HG02588 (cell line): ENCODE measurements at regions not wholly inside any gene's neighbourhood (a gene's known extent, or its start where the extent isn't known, plus 50 kb on each side); places are given as distances from the start of the nearest gene placed in this dataset.

Source experiments
- ATAC-seq: cut with Tn5 transposase; IDR thresholded peaks from one replicate; pipeline ENCODE4 v1.9.1; 2021; ENCODE audit warnings: mild to moderate bottlenecking, moderate library complexity; ENCODE audit not compliant: unreplicated experiment

DNA sequence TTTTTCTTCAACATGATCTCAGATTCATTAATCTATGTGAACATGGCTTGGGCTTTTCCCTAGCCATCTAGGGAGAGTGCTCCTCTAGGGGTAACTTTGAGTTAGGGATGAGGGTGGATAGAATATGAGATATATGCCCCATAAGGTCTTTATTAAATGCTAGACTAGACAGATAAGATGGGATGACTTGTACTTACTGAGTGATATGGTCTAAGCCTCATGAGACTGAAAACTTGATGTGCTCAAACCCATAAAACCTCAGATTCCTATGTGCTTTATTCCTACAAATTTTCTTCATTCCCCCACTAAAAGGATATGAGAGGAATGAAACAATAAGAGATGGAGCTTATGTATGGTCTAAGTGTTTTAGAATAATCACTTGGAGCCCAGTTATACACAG lies 386.6 kb downstream of the YTHDC2 start:
- no peak for ATAC-seq

DNA sequence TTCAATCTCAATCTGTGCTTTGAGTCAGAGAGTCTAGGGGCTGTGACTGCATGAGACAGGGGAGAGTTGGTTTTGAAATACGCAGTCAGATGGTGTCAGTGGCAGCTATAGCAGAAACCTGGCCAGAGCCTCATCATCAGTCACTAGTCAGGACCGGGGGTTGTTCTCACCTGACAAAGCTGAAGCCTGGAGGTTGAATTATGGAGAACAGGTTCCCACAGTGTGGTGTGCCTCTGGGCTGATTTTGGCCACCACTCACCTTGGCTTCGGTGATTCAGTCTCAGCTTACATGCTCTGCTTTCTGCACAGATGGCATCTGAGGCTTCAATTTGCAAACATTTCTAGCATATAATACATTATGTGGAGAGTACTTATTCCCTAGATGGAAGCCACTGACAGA lies 387.3 kb downstream of the YTHDC2 start:
- ATAC-seq, result no peak

DNA sequence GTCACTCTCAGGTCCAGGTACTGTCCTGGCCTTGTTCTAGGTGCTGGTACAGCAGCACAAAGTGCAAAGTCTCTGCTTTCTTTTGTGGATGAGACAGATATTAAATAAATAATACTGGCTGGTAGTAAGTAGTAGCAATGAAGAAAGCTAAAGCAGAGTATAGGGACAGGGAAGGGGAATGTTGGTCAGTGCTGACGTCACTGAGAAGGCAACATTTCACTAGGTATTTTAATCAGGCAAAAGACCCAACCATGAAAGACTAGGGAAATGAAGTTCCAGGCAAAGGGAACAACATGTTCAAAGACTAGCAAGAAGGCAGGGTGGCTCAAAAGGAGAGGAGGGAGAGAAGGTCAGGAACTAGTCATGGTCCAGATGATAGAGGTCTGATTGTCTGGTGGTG lies 388.2 kb downstream of the YTHDC2 start:
- ATAC-seq, result no peak

DNA sequence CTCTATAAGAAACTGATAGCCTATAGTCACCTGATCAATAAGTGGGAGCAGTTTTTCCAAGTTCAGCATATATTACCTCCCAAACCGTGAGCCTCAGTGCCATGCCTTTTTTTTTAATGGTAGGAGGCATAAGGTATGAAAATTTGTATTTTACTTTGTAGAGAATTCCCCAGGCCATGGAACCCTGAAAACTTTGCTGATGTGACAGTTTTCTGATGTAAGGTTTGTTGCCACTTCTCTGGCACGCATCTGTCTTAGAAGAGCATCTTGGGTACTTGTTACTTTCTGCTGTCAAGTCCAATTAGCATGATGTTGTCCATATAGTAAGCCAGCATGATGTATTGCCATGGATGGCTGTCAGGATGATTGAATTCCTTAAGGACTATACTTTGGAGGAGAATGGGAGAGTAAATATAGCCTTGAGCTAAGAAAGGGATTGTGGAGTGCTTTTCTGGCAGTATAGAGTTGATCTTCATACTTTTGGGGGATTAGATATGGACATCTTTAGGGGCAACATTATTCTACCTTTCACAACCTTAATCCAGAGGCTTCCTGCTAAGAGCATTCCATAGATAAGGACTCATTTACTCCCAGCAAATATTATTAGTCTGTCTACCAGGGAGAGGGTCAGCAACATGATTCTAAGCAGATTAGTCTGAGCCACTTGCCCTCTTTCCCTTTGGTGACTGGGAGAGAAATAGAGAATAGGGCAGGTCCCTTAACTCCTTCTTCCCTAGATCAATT lies 389.6 kb downstream of the YTHDC2 start:
- ATAC-seq, result no peak

DNA sequence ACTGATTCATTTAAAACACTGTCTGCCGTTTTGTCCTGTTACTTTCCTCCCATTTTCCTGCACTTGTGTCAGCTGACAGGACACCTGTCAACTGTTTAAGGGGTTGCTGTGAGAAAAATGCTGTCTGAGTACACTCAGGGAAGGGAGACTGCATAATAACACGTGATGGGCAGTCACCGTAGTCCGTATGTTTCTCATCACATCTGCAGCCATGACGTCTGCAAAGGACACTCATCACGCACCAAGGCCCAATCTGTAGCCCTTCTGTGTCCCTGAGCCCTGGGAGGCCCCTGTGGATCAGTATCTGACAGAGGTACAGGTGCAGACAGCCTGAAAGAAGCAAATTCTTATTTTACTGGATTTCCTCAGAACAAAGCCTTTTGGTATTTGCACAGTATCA lies 396.3 kb downstream of the YTHDC2 start:
- ATAC-seq, result no peak

DNA sequence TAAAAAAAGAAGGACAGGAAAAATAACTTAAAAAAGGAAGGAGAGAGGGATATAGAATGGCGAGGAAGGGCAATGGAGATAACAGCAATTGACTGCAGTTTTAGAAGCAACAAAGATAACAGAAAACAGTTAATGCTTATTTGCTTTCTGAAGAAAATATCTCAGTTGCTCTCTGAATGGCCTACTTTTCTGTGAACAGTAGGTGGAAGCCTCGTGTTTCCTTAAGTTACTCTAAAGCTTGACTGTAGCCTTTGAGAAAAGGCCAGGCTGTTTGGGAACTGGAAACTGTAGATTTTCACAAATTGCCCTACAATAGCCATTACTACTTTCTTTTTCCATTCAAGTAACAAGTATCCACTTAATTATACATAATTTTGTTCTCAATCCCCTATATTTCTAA lies 404.5 kb downstream of the YTHDC2 start:
- no peak for ATAC-seq

DNA sequence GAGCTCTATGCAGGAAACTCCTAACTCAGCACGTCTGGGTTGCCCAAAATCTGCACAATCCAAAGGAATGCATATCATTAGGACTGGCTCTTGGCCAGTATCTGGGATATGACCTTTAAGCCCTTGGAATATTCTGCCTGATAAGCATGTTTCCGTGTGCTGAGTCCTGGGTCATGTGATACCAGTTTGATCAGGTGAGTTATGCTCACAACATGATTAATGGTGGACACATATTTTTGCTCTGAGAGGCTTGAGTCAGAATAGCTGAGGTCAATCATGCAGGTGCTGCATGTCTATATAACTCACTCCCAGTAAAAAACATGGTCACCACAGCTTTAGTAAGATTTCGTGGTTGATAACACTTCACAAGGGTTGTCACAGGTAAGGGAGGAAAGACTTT lies 408.8 kb downstream of the YTHDC2 start:
- ATAC-seq, result no peak

DNA sequence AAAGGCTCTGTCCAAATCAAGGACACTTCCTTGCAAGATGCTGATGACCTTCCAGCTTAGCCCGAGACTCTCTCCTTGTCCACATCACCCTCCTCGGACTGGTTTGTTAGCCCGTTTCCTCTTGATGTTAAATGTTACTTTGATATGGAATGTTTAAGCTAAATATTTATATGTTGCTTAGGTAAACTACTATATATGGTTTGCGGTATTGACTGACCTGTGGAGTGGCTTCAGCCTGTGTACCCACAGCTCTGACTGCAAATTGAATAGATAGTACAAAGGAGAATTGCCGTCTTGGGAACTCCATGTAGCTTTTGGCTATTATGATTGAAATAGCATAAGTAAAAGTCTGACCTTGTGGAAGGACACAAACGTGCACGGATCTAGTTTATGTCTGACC lies 422.0 kb downstream of the YTHDC2 start:
- no peak for ATAC-seq

DNA sequence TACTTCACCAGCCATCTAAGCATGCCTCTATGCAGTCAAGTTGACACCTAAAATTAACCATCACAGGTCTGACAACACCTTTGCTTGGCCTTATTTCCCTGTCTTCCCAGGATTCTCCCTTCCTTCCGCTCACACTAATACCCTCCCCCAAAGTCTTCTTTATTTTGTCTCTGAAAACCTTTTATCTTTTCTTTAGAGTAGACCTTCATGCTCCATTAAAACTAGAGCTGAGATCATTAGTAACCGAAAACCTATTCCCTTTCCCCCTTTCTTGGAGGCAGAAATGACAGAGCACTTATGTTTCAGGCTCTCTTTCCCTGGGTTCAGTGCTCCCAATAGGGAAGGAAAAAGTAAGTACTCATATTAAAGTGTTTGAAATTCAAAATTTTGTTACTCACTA lies 423.8 kb downstream of the YTHDC2 start:
- no peak for ATAC-seq

DNA sequence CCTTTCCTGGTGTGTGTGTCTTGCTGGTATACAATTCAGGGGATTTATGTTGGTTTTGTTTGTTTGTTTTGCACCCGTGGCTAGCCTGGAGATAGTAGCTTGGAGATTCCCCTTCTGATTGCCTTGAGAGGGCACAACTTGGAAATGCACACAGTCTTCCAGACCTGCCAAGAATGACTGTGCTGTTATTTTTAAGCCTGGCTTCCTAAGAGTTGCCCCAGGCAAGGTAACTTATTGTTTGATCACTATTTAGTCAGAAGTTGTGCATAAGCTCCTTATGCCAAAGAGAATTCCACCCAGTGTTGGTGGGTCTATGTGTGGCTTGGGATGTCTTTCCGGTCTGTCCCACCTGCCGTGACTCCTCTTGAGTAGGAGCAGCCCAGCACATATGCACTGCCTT lies 421.9 kb upstream of the KCNN2 start:
- no peak for ATAC-seq

DNA sequence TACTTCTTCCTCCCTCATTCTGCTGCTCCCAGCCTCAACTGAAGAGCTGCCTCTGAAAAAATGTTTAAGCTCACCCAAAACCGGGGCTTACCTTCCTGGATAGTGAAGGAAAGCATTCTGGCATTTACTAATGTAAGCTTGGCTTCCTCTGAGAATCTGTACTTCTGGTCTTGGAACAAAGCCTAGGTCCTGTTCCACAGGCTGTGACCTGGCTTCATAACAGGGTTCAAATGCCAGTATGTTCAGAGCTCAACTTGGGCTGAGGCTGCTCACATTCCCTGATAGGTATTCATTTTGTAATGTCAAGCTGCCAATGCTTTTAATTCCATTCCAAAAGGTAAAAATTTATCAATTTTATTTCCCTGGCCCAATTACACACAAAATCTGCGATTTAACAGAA lies 411.7 kb upstream of the KCNN2 start:
- no peak for ATAC-seq

DNA sequence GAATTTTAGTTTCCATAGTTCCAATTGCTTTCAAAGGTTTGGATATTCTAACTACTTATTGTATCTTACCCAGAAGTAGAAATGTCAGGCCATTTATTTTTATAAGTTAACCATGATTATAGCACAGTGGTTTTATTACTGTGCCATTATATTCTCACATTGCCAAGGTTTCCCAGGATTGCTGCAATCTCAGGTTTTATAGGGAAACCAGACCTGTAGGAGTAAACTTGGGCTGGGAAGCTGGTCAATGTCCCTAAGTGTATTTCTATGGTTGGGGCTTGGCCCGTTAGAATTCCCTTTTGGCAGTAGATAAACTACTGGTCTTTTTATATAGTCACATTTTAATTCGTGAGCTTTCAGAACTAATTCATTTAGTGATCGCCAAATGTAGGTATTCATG lies 396.6 kb upstream of the KCNN2 start:
- no peak for ATAC-seq

DNA sequence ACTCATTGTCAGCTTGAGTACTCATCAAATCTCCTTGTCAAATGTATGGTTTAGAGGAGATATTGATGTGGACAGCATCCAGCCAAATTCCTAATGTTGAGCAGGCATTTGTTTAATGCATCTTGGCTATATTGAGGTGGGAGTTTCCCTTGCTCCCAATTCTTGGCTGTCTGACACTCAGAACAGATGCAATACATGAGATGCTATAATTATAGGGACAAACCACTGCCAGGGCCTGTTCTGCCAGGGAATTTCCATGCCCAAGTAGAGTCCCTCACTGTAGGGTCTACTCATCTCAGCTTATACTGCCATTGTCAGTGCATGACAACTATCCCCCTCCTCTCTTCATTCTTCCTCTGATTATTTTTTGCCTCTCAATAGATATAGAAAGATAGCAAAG lies 392.0 kb upstream of the KCNN2 start:
- ATAC-seq, result no peak

DNA sequence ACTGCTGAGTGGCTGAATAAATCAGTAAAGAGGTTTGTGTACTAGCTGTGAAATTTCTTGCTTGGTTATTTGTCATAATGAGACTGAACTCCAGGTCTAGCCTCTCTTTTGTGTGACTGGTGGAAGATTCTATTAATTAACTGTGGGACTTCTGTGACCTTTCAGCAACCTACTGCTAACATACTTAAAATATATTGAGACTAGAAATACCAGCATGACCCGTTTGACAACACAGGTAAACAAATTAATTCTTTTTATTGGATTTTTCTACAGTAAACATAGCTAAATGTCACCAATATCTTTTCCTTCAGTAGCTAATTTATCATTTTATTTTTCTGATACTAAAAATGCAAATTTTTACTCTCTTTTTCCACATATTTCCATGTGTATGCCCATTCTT lies 390.4 kb upstream of the KCNN2 start:
- ATAC-seq, result no peak

DNA sequence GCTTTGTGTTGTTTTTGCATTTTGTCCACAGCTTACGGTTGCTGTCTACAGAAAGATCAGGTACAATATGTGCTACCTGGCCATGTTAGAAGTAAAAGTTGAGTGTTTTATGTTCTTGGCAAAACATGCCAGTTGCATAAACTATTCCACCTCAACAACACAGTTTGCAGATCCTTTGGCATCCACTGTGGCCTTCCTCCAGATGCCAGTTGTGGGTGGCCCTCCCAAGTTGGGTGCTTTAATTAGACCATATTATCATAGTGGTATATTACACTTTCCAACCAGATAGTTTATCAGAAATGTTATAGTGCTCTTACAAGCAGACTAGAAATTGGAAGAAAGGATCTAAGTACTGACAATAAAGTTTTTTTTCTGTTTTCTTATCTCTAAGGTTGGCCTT lies 386.9 kb upstream of the KCNN2 start:
- ATAC-seq, result no peak

DNA sequence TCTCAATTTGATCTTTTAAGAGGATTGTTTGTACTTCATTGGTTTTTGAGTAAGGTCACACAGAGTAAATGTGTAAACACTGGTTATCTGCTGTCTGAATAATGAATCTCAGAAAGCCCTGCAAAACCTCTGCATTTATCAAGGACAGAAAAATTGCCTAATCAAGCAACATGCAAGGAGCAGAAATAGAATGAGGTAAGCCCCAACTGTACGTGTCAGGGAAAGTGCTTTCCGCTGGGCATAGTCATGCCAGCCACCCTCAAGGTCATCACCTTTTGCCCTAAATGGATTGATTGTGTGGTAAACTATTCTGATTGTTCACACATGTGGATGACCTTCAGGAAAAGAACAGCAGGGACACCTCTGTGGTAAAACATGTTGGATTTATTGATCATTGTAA lies 376.9 kb upstream of the KCNN2 start:
- ATAC-seq, result no peak

DNA sequence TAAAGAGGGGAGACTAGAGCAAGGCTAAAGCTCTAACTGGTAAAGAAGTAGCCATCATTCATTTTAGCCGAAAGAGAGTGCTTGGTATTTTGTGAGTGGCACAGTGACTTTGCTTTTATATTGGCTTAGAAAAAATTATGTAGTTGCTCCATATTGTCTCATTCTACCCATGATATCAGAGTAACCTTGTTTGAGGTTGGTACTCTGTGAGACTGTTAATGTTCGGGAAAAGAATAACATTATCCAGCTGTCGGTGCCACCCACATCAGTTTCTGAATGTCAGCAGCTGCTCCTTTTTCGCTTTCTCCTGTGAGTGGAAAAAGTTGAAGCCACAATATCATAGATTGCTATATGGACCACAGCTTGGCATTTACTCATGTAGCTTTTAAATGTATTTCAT lies 376.4 kb upstream of the KCNN2 start:
- no peak for ATAC-seq

DNA sequence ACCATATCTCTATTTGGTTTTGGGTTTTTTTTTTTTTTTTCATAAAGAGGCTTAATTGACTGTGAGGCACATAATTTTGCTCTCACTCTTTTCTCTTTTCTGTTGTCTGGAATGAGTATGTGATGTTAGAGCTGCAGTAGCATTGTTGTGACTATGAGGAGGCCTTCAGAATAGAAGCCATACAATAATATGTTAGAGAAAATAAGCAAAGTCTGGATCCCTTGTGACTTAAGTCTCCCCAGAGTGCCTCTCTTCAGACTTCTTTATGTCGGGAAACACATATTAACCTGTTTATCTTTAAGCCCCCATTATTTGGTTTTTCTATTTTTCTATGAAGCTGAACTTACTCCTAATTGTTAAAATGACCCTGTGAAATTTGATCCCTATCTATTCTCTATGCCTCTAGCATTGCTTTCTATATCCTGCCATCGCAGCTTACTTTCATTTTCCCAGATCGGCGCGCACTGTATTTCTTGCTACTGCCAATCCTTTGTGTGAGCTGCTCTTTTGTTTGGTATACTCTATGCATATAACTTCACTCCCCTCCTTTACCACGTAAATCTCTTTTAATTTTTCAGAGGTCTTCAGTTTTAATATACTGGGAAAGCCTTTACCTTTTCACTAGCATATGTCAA lies 372.5 kb upstream of the KCNN2 start:
- no peak for ATAC-seq

DNA sequence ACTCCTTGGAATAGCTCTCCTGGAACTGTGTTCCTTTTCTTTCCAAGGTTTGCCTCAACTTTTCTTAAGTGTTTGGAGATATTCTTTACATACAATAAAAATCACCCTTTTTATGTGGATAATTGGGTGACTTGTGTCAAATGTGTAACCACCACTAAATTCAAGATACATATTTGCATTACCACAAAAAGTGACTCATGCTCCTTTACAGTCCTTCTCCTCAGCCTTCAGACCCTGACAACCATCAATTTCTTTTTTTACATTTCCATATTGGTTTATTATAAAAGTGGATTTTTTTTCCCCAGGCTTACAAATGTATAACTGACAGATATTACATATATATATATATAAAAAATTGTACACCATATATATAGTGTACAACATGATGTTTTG lies 372.0 kb upstream of the KCNN2 start:
- ATAC-seq, result no peak

DNA sequence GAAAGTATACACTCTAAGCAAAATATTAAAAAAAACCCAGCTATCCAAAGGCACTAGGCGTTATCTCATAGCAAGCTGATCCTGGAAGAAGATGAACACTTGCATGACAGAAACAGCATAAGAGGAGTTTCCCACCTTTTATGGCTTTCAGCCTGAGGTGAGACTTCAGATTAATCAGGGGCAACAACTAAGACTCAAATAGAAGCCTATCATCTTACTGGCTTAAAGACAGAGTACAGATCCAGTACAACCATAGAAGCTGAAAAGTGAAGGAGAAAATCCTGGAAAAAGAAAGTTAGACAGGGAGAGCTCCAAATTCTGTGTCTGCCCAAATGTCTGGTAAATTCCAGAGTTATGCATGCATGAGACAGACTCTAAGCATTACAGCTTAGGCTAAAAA lies 360.8 kb upstream of the KCNN2 start:
- no peak for ATAC-seq

DNA sequence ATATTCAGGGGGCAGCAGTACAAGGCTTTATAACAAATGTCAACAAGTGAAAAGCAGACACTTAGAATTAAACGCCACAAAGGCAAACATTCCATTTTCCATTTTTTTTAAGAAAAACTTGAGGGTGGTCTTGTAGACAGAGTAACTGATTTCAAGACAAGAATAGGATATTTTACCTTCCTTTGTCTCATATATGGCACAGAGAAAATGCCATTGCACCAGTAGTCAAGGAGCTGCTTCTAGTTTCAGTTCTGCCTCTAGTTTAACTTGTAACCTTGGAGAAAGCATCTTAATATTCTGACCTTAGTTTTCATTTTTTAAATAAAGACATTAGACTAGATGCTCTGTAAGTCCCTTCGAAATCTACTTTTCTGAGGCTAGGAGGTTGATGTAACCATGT lies 355.3 kb upstream of the KCNN2 start:
- no peak for ATAC-seq

DNA sequence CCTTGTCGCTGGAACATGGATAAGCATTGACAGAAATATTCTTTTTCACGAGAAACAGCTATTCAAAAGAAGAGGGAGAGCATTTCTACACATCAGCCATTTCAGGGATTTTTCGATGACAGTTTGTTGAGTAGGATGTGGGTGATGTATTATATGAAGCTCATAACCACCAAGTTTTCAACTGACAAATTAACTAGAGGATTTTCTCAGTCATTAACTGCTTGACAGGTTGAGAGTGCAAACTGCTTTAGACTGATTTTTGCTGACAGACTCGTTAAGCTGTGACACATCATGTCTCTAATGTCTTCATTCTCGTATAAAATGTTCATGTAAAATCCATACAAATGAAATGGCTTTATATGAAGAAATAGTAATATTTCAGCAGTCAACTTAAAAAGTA lies 354.2 kb upstream of the KCNN2 start:
- ATAC-seq, result no peak

DNA sequence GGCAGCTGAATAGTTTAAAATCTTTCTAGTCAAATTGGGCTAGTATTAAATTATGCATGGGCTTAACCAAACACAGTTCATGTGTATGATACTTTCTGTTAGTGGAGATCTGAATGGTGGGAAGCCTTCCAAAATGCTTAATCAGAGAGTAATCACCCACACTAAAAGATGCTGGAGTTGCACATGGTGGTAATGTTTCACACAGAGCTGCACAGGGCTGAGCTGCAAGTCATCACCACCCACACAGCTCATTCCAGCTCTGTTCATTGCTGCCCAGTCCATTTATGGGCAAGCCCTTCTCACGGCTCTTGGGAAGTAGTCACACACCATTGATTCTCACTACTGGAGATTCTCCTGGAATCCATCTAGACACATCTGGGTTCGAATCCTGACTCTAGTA lies 351.5 kb upstream of the KCNN2 start:
- ATAC-seq, result no peak
